ENCODE measurements at regions not wholly inside any gene's neighbourhood (a gene's known extent, or its start where the extent isn't known, plus 50 kb on each side); places are given as distances from the start of the nearest gene placed in this dataset.

DNA sequence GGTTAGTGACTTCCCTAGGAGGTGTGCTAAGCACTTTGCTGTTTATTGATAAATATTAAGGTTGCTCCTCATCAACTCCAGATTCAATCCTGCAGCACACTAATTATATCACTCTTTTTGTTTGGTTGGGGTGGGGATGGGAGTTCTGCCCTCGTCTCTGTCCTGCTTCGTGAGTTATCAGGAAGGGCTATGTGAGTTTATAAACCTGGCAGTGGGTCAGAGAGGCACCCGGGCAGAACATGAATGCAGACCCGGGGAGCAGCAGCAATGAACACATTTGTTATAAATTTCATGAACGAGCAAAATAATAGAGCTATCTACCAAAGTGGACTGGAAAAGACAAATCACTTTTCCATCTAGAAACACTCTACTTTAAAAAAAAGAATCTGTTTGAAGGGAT lies 125.5 kb upstream of the WWC1 start:
- DNase-seq (ENCODE audit: low read depth, low spot score): no peak

DNA sequence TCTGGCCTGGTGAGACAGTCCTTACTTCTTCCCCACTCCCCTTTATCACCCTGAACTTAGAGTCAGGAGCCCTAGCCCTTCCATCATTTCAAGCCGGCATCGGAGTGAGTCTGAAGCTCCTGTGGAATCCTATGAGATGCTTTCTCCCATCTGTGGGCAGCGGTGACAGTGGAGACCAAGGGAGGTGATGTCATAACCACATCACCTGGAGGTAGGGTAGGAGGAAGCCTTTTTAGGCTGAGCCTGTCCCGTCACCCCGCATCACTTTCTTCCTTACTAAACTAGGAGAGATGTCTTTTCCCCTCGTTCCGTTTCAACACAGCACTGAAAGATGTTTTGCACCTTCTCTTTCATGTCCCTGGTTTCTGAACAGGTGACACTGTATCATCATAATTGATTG lies 124.1 kb upstream of the WWC1 start:
- DNase-seq (ENCODE audit: low read depth, low spot score): no peak

DNA sequence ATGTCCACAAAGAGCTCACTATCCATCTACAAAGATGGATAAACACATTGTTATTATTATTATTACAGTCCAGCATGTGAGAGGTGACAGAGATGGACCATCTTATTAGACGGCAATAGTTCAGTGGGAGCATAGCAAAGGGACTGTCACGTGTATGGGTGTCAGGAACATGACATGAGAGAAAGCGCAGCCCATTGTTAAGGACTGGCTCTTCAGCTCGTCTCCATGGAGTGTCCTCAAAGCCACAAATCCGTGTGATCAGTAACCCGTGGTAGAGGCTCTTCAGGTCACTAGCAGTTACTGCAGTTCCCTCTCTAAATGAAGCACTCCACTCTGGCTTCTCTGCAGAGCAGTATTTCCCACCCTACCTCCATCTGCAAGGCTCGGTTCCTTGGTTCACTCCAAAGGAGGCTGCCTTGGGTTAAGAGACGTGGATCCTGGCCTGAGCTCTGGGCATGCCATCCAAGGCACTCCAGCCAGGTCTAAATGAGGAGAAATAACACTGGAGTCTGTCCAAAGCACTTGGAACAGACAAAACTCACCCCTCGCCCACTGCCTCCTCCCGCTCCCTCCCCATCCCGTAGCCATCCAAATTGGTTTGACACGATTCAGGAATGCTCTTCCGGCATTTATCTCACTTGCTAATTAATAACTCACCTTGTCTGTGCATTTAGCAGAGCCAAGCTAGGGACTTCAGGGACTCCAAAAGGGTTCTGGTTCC lies 122.3 kb upstream of the WWC1 start:
- no peak for DNase-seq (ENCODE audit: low read depth, low spot score)

DNA sequence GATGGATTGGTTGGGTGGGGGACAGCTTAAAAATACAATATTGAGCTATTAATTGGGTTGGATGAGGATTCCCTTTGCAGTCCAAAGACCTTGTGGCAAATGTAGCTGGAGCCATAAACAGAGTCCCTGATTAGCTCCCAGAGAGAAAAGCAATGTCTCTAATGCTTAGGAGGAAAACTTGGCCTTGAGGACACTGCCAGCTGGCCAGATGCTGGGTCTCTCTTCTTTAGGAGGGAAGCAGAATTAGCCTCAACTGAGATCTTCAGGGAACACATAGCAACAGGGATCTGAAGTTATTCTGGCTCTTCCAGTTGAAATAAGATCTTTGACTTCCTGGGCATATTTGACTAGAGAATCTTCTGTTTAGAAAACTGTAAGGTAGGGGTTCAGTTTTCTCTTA lies 121.7 kb upstream of the WWC1 start:
- DNase-seq (ENCODE audit: low read depth, low spot score): no peak

DNA sequence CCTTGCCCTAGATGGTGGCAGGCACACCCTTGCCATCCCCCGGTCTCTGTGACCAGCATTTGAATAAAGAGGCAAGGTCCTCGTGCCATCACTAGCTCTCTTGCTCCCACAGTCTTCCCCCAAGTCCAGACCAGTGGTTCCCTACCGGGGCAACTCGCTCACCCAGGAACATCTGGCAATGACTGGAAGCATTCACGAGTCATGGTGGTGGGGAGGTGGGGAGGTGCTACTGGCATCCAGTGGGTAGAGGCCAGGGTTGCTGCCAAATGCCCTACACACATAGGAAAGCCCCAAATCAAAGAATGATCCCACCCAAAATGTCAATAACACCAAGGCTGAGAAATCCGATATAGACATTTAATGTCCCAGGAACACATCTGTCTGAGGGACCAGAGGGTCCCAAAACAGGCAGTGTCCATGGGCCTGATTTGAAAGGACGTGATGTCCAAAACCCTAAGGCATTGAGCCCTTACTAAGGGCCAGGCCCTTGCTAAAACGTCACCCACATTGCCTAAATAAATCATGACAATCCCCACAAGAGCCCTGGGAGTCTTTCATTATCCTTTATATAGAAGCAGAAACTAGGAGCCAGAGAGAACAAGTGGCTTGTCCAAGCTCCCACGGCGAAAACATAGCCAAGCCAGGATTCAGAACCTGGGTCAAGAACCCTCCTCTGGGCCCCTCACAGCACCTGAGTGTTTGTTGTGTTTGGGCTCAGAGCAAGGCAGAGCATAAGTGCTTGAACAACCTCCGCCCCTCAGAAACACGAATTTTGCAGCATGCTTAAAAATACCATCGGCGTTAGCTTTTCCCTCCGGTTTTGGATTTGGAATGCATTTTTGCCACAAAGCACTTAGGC lies 119.3 kb upstream of the WWC1 start:
- no peak for DNase-seq (ENCODE audit: low read depth, low spot score)

DNA sequence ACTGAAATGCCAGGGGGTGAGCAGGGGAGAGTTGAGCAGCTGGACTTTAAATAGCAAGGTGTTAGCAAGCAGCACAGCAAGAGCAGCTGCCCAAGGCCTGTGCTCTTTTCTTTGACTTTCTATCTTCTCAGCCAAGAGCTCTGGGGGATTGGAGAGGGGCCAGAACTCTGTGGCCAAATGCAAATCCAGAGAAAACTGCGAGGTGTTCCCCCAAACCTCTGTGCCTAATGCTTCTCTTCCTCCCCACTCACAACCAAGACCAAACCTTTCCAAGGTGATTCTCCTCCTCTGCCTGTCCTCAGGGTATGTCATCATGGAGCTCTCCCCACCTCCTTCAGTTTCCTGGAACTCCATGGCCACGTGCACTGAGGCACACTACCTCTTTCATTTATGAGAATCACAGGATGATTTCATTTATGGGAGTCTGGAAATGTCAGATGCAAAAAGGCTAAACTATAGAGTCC lies 118.7 kb upstream of the WWC1 start:
- peak; percentile 61 for DNase-seq (ENCODE audit: low read depth, low spot score)

DNA sequence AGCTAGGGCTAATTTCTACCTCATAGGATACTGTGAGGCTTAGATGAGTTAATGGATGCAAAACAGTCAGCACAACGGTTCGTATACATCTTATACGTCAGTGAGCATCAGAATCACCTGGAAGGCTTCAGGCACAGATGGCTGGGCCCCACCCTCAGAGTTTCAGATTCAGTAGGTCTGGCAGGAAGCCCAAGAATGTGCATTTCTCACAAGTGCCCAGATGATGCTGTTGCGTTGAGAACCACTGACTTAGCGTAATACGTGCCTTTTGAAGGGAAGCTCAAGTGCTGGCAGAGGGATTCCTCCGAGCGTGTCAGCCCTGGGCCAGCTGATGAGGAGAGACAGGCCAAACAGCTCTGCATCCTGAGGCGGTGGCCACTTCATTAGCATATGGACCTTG lies 117.1 kb upstream of the WWC1 start:
- DNase-seq (ENCODE audit: low read depth, low spot score): peak; percentile 70

DNA sequence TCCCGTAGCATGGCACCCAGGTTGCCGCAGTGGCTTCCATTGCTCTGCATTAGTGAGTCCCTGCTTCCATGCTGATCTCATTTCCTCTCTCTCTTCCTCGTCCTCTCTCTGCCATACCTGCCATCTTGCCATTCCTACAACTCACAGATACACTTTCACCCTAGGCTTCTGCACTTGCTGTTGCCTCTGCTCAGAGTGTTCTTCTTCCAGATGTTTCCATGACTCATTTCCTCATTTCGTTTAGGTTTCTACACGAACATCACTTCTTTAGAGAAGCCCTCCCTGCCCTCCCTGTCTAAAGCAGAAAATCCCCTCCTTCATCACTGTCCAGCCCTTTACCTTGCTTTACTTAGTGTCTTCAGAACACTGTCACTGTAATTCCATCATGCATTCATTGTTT lies 115.2 kb upstream of the WWC1 start:
- DNase-seq (ENCODE audit: low read depth, low spot score): no peak

DNA sequence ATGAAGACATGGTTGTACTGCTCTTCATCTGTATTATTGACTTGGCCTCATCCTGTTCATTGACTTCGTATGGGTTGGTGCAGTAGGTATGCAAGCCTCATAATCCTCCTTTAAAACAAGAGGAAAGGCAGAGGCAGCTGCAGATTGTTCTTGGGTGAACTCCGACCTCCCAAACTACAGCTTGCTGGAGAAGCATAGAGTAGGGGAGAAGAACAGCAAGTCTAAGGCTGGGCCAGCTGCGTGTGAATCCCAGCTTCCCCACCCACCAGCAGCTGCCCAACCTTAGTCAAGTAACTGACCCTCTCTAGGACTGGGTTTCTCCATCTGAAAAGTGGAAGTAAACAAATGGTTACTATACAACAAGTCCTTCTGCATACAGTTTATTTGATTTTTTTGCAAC lies 114.5 kb upstream of the WWC1 start:
- DNase-seq (ENCODE audit: low read depth, low spot score): no peak

DNA sequence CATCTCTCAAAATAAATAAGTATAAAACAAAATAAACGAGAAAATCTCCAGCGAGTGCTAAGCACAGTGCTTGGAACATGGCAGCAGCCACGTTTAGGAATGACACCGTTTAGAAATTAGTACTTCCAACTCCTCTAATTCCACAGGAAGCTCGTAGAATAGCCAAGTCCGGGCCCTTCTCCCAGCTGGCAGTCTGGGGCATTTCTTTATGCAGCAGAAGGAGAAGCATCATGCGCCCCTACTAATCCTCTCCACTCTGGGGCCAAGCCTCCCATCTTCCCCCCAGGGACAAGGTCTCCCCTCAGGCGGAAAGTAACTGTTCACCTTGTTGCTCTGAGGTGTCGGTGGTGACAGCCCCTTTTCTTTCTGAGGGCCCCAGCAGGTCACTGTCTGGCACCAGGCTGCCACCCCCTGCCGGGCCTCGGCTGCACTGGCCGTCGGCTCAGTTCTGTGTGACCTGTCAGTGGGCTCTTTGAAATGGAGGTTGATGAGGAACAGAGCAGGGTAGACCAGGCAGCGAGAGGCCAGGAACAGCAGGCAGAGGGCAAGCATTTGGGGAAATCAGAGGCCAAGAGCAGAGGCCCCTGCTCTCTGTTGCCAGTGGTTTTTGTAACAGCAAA lies 113.5 kb upstream of the WWC1 start:
- no peak for DNase-seq (ENCODE audit: low read depth, low spot score)

DNA sequence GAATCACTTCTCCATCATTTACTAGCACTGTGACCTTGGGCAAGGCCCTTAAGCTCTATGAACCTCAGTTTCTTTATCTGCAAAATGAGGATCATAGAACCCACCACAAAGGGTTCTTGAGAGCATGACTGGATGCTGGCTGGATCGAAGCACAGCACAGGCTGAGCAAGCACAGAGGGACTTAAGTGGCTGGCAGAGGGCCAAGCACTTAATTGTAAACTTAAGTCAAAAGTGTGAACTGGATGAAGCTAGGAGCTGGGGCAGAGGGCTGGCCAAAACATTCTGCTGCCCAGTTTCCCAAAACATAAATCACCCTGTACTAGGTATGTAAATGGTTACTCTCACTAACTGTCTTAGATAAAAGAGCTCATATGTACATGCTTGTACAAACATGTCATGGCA lies 112.3 kb upstream of the WWC1 start:
- peak; percentile 47 for DNase-seq (ENCODE audit: low read depth, low spot score)

DNA sequence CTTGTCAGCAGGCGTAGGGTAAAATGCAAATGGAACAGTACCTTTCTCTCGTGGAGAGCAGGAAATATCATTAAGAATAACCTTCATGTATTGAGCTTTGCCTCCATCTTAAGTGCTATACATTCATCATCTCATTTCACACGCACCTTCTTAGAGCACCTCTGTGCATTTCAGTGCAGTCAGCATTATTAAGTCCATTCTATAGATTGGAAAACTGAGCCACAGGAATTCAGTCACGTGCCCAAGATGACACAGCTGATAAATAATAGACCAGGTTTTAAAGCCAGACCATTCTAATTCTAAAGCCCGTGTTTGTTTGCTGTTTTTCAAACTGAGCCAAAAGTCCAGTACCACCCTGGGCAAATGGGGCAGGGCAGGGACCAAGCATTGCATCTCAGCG lies 109.2 kb upstream of the WWC1 start:
- no peak for DNase-seq (ENCODE audit: low read depth, low spot score)

DNA sequence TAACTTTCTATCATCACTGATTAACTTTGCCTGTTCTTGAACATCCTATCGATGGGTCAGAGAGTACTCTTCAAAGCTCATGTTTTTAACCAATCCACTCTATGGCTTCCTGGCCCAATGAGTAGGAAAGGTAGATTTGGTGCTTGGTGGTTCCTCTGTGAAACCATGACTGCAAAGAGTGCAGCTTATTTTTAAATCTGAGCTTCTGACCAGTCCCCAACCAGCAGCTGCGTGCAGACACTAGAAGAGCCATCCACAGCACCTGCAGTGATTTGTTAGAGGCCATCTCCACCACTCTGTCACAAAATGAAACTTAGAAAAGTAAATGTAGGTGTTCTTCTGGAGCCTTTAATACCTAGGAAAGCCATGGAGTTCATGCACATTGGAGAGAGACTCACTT lies 107.3 kb upstream of the WWC1 start:
- DNase-seq (ENCODE audit: low read depth, low spot score): no peak

DNA sequence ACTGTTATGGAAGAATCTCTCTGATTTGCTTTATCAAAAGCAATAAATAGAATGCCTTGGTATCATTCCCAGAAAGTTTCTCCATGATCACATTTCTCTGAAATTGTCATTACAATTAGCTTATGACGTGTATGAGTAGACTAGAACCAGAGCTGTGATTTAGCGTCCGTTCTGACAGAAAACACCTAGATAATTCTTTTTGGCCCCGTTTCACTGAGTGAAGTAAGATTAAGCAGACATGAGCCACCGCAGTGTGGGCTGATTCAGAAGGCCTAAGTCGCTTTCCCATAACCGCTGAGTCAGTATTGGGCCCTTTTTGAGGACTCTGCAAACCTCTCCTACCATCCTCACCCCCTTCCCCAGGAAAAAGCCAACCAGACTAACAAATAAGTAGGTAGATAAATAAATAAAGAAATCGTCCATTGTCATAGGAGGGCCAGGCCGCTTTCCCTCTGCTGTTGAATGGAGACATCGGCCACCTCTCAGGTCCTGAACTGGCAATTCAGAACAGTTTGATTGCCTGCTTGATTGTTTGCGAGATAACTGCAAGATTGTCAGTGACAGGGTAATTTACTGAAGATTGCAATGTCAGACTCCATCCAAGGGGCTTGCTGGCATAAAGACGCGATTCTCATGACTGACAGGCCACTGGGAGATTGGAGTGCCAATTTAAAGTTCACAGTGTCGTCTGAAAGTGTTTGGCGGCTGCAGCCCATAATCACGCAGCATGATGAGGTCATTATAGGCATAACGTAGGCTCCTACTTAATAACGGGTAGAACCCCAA lies 105.0 kb upstream of the WWC1 start:
- peak; percentile 62 for DNase-seq (ENCODE audit: low read depth, low spot score)

DNA sequence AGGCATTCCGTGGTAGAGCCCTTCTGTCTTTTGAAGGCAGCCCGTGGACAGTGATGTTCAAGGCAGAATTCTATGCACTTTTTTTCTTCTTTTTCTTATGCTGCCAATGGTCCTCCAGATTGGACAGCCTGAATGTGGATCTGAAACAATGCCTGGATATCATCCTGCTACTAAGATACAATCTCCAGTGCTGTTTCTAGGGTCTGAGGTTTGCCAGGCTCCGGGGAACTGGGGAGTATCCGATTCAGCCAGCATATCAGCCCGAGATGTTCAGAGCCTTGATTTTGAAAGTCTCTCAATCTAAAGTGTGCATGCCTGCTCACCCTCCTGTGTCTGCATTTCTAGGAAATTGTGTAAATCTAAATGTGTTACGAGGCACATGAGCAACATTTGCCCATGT lies 103.8 kb upstream of the WWC1 start:
- DNase-seq (ENCODE audit: low read depth, low spot score): no peak

DNA sequence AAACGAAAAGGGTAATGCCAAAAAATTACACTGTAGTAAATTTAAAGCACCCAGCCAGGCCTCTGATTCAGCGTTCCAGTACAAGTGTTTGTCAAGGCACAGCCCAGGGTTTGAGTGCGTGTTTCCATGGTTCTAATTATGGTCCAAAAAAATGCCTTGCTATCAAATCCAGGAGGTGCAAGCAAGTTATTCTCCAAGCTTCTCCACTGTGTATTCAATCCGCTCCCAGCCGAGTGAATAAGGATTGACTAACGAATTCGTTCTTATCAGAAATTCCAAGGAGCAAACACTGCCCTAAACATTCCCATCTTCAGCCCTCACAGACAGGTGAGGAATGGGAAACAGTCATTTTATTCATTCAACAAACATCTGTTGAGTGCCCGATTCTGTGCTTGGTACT lies 103.3 kb upstream of the WWC1 start:
- no peak for DNase-seq (ENCODE audit: low read depth, low spot score)

DNA sequence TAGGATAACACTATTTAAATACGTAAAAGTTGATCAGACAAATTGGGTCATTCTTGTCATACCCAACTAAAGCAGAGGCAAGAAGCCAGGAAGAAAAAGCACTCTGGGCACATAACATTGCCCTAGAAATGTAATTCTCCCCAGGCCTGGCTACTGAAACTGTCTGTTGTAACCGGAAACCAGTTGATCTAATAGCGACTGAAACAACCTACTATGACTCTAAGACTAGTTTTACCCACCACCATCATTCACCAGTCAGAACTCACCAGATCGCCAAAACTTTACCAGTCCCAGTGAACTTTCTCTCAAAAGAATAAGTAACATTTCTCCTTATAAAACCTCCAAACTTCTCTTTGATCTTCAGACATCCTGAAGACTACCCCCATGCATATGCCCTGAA lies 99.3 kb upstream of the WWC1 start:
- DNase-seq (ENCODE audit: low read depth, low spot score): no peak

DNA sequence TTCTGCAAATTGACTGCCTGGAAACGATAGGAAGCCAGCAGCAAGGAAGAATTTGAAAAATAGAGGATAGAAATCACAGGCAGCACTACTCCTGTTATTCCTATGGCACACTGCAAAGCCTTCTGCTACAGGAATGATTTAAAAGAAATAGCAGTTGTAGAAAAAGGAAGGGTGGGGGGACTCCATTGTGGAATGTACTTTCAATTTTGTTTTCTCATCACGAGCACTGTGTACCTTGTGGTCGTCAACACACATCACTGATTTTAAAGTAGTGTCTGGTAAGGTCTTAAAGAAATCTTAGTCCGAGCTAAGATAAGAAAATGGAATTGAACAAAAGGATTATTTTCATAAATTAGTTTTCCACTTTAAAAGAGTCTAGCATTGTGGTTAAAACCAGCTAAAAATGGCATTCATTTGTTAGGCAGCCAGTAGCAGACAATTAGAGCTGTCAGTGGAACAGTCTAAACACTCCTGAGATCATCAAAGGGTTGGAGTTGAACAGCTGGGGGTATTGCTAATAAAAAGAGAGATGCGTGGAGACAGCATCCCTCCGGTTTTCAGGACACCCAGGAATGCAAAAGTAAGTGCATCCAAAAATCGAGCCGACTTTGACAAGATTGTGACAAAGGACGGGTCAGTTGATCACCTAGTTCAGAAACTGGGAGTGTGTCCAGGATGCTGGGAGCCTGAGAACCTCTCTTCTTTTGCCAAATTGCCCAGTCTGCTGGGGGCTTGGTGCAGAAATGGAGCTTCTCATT lies 97.8 kb upstream of the WWC1 start:
- DNase-seq (ENCODE audit: low read depth, low spot score): peak; percentile 61

DNA sequence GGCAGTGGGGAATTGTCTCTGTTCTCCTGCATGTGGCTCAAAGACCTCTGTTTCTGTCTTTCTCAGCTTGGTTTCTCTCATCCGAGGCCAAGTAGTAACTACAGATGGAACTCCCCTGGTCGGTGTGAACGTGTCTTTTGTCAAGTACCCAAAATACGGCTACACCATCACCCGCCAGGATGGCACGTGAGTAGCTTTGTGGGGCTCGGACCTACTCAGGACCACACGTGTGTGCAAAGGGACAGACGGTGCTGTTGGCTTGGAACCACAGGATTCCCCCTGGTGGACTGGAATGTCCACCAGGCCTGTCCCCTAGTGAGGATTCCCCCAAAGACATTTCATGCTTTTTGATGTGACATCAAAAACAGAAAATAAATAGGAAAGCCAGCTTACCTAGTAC lies 96.3 kb upstream of the WWC1 start:
- DNase-seq (ENCODE audit: low read depth, low spot score): no peak

DNA sequence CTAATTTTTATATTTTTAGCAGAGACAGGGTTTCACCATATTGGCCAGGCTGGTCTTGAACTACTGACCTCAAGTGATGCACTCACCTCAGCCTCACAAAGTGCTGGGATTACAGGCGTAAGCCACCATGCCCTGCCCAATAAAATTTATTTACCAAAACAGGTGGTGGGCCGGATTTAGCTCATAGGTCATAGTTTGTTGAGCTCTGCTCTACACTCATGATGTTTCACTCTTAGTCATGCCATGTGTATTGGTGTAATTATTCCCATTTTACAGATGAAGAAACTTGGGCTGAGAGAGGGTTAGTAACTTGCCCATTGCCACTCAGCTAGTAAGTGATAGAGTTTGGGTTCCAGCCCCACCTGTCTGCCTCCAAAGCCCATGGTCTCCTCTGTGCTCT lies 93.1 kb upstream of the WWC1 start:
- no peak for DNase-seq (ENCODE audit: low read depth, low spot score)

DNA sequence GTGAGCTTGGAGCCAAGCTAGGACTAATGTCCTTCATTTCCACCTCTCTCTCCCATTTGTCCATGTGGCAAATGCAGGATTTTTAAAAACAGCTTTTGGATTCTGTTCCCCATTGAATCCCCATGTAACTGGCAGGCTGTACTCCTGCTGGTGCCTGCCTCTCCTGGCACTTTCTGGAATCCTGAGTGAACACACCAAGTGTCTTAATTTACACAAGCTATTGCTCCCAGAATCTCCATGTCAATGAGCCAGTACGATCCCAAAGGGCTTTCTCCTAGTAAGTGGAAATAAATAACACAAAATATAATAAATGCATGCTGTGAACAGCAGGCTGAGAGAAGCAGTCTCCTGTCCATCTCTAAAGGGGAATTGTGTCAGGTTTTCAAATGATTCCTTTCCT lies 88.4 kb upstream of the WWC1 start:
- no peak for DNase-seq (ENCODE audit: low read depth, low spot score)
